Globus pallidus (tissue), 1 donor: ENCODE measurements at regions not wholly inside any gene's neighbourhood (a gene's known extent, or its start where the extent isn't known, plus 50 kb on each side); places are given as distances from the start of the nearest gene placed in this dataset.
"Not testable (repeated sequence)": the region's sequence is repeated elsewhere in the genome, so short reads cannot be mapped to it uniquely, and the experiment has no call there.

ENCODE experiments used
- DNase-seq: peaks from one replicate; pipeline ENCODE4 v3.0.0-alpha.2; 2015; ENCODE audit warnings: low spot score

GRCh38 chr14:30264161-30264560 lies 294.8 kb upstream of the G2E3 start:
- no peak for DNase-seq

GRCh38 chr14:30266290-30266689 lies 292.7 kb upstream of the G2E3 start:
- no peak for DNase-seq

- no peak for DNase-seq
Observed at GRCh38 chr14:30267141-30267540, 291.8 kb upstream of the G2E3 start.

- peak; percentile 84 for DNase-seq
Observed at GRCh38 chr14:30270200-30271161, 288.5 kb upstream of the G2E3 start.

- no peak for DNase-seq
Observed at GRCh38 chr14:30271811-30272323, 287.1 kb upstream of the G2E3 start.

GRCh38 chr14:30272848-30273832 lies 285.8 kb upstream of the G2E3 start:
- DNase-seq: no peak

DNA sequence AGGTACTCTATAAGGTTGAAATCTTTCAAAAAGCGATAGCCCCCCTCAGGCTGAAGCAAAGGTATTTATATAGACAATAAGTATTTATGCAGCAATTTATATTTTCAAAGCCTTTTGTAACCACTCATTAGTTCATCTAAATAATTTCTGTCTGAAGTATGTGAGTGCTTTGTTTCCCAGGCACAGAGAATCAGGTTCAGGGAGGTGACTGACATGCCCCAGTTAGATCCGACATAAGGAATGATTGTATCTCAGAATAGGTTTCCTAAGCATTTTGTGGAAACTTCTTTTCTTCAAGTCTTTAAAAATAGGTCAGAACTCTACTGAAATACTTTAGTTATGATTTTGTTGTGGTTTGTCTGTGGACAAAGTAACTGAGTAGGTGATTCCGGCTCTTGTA lies 283.4 kb upstream of the G2E3 start:
- DNase-seq: no peak

- no peak for DNase-seq
Observed at GRCh38 chr14:30277268-30277667, 281.7 kb upstream of the G2E3 start.

DNA sequence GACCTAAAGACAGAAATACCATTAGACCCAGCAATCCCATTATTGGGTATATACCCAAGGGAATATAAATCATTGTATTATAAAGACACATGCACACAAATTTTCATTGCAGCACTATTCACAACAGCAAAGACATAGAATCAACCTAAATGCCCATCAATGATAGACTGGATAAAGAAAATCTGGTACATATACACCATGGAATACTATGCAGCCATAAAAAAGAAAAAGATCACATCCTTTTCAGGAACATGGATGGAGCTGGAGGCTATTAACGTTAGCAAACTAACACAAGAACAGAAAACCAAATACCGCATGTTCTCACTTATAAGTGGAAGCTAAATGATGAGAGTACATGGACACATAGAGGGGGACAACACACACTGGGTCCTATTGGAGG lies 280.1 kb upstream of the G2E3 start:
- DNase-seq: not testable (repeated sequence)

GRCh38 chr14:30283822-30284446 lies 275.0 kb upstream of the G2E3 start:
- no peak for DNase-seq

- no peak for DNase-seq
Observed at GRCh38 chr14:30284808-30285207, 274.1 kb upstream of the G2E3 start.

DNA sequence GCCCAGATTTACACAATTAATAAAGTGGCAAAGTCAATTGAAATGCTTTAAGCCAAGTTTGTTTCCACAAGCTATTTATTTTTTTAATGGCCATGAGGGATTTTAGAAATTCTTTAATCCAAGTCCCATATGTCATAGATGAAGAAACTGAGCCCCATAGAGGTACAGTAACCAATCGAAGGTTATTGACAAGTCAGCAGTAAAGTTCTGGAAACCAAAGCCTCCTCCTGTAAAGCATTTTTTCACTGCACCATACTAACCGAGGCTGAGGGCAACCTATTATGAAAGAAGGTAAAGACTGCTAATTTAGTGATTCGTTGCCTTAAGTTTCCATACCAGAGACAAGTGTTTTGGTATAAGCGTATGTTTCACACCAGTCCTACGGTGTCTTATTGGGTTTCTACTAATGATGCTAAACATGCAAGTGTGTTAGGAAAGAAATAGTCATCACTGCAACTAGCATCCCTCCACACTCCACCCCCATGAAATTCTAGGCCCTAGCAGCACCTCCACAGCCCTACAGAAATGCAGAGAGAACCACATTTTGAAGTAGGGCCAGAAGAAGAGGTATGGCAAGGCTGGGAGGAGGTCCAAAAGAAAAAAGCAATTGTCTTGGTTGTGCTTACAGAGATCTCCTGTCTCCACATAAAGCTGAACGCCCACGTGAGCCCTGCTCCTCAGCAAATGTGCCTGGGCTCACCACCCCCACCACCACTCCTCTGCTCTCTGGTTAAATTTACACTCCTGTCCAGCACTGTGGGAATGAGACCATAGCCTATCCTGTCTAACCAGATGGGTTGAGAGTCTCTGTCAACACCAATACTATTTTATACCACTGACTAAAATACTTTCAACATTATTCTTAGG lies 271.1 kb upstream of the G2E3 start:
- no peak for DNase-seq

DNA sequence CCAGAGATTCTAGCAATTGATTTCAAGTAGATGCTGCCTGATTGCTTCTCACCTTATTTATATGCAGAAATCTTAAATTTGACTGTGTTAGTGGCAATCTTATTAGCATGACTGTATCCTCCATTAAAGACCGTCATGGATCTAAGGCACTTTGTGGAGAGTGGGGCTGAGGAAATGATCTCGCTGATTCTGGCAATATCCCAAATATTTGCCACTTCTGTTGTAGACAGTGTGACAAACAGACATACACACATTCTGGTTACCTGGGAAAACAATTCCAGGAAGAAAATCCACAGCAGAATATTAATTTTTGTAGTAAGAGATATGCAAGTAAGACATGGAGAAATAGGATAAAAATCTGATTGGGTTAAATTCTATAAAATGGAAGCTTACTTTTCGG lies 269.0 kb upstream of the G2E3 start:
- no peak for DNase-seq

- no peak for DNase-seq
Observed at GRCh38 chr14:30291216-30291615, 267.7 kb upstream of the G2E3 start.

GRCh38 chr14:30292541-30292940 lies 266.4 kb upstream of the G2E3 start:
- DNase-seq: no peak

DNA sequence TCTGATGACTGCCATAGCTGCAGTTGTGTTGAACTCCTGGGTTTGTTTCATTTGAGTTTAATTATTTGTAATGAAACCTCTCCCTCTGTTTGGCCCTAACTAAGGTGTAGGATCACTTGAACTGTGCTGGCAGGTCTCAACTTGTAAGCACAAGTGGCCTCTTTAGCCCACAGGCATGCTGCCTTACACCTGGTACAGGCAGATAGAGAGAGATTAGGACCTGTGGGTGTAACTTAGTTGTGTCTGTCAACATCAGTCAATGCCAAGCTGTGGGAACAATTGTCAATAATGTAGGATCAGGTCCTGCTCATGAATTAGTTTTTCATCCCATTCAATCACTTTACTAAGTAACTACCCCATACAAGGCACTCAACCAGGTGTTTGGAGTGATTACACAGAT lies 263.0 kb upstream of the G2E3 start:
- no peak for DNase-seq

DNA sequence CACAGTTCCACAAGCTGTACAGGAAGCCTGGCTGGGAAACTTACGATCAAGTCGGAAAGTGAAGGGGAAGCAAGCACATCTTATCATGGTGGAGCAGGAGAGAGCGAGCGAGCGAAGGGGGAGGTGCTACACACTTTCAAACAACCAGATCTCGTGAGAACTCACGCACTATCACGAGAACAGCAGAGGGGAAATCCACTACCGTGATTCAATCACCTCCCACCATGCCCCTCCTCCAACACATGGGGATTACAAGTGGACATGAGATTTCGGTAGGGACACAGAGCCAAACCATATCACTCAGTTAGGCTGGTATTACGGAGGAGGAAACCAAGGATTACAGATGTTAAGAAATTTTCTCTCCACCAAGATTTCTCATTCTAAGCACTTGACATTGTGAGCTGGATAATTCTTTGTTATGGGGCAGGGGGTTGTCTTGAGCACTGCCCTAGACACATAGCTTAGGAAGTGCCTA lies 262.0 kb upstream of the G2E3 start:
- DNase-seq: no peak

GRCh38 chr14:30297876-30298795 lies 260.8 kb upstream of the G2E3 start:
- DNase-seq: no peak

DNA sequence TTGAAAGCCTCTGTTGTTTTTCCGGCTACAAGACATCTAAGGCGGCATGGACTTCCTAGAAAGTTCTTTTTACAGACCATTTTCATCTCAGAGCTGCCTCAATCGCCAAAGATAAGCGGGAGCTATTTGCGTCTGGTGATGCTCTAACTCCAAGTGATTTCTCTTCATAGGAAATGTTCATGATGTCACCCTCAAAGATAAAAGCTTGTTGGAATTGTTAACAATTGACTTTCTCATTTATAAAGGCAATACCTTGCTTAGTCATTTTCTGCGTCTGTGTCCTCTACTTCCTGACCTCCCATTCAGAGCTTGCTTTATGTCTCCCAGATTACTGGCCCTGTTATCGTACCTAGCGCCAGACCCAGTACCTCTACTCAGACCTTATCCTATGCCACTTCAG lies 259.0 kb upstream of the G2E3 start:
- no peak for DNase-seq

- no peak for DNase-seq
Observed at GRCh38 chr14:30303350-30303749, 255.6 kb upstream of the G2E3 start.
